A673 (cell line): ENCODE measurements at regions not wholly inside any gene's neighbourhood (a gene's known extent, or its start where the extent isn't known, plus 50 kb on each side); places are given as distances from the start of the nearest gene placed in this dataset.
A peak's percentile ranks its signal among the peaks of the same experiment; 100 is the strongest.

ENCODE experiments used
- BruUV-seq: library from RNA; stranded (reverse); fragments of 400-500 nt; replicated peaks from 2 replicates; lab custom pipeline; 2021; lab: Mats Ljungman, UMichigan
- CTCF ChIA-PET: fragments of 300-600 bp; sonication (Branson Sonifier 250); formaldehyde crosslinking; loops from one replicate; lab custom pipeline; 2022; ENCODE audit warnings: antibody characterized with exemption; lab: Charles Lee
- POLR2A ChIA-PET: fragments of 300-600 bp; sonication (Branson Sonifier 250); formaldehyde crosslinking; loops from one replicate; lab custom pipeline; 2022; ENCODE audit warnings: antibody characterized with exemption; ENCODE audit not compliant: low non-redundant PET; lab: Charles Lee
- DNase-seq: peaks from one replicate; pipeline ENCODE4 v3.0.0-alpha.2; 2015; ENCODE audit warnings: low spot score
- H3K27ac ChIP-seq: fragments of 200-600 bp; sonication (generic); 2 replicates; pipeline ENCODE4 v1.5.1; 2016; ENCODE audit warnings: mixed run types, low read depth, mild to moderate bottlenecking, mixed read lengths, antibody characterized with exemption, low read length; ENCODE audit not compliant: poor library complexity, severe bottlenecking
- H3K27me3 ChIP-seq: fragments of 200-600 bp; sonication (generic); replicated peaks from 2 replicates; pipeline ENCODE4 v1.6.1; 2017; ENCODE audit warnings: mixed run types, low read depth, mild to moderate bottlenecking, mixed read lengths, antibody characterized with exemption, low read length; ENCODE audit not compliant: insufficient read depth, poor library complexity
- H3K36me3 ChIP-seq: fragments of 200-600 bp; sonication (generic); 2 replicates; pipeline ENCODE4 v1.6.1; 2016; ENCODE audit warnings: mixed run types, mild to moderate bottlenecking, mixed read lengths, antibody characterized with exemption, low read length; ENCODE audit not compliant: insufficient read depth, poor library complexity, severe bottlenecking
- H3K4me1 ChIP-seq: fragments of 200-600 bp; sonication (generic); 2 replicates; pipeline ENCODE4 v1.6.1; 2017; ENCODE audit warnings: mixed run types, mild to moderate bottlenecking, mixed read lengths, antibody characterized with exemption, low read length; ENCODE audit not compliant: insufficient read depth, poor library complexity, severe bottlenecking
- H3K4me3 ChIP-seq: fragments of 200-600 bp; sonication (generic); 2 replicates; pipeline ENCODE4 v1.5.1; 2016; ENCODE audit warnings: low read depth, mixed run types, mild to moderate bottlenecking, mixed read lengths, low read length; ENCODE audit not compliant: poor library complexity, severe bottlenecking
- H3K9me3 ChIP-seq: fragments of 200-600 bp; sonication (generic); 2 replicates; pipeline ENCODE4 v1.6.1; 2016; ENCODE audit warnings: mixed run types, low read depth, mild to moderate bottlenecking, mixed read lengths, antibody characterized with exemption, low read length; ENCODE audit not compliant: poor library complexity, severe bottlenecking
- CTCF ChIP-seq: fragments of 300-800, 200-600 bp; sonication (generic); conservative IDR thresholded peaks from 2 replicates; pipeline ENCODE4 v1.5.1; 2017; ENCODE audit warnings: low read depth, mild to moderate bottlenecking, antibody characterized with exemption, low read length, moderate library complexity, mixed read lengths
- EZH2 ChIP-seq: fragments of 200-600 bp; sonication (generic); IDR thresholded peaks from 2 replicates; pipeline ENCODE4 v1.6.1; 2017; ENCODE audit warnings: borderline replicate concordance, low read depth, mild to moderate bottlenecking, mixed read lengths, antibody characterized with exemption, low read length; ENCODE audit not compliant: poor library complexity, severe bottlenecking
- intact Hi-C: fragments of 100-400 bp; cut with micrococcal nuclease; formaldehyde crosslinking; loops from one replicate; pipeline ENCODE4 v1.10.0; 2022; ENCODE audit not compliant: unreplicated experiment

DNA sequence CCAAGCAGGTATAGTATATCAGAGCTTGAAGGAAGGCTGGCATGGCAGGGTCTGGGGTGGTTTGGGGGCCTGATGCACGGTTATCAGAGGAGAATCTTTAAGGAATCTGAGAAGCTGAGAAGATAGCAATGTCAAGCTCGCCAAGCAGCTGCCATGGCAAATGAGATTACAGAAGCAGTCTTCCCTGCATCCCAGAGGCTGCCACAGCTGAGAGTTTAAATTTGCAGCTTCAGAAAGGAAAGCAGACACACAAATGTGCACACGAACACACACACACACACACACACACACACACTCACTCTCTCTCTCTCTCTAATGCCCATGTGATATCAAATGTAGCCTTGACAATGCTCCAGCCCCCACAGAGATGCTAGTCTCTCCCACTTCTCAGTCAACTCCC lies 79.0 kb upstream of the TNC start:
- no TSS peak for BruUV-seq
- no peak for DNase-seq
- no peak overlapping the region for H3K4me3 ChIP-seq
- no peaks in the 10 kb centered on the region for H3K27me3 ChIP-seq
- peaks cover 43% of the 10 kb centered on the region for H3K4me1 ChIP-seq
- intact Hi-C loops = no loop called here
- H3K36me3 ChIP-seq = no peaks in the 10 kb centered on the region
- POLR2A ChIA-PET = no interaction called here
- no peak for TF ChIP-seq EZH2
- TF ChIP-seq CTCF = no peak
- CTCF ChIA-PET = no interaction called here
- no peak overlapping the region for H3K27ac ChIP-seq
- H3K9me3 ChIP-seq = peaks cover 2% of the 10 kb centered on the region

DNA sequence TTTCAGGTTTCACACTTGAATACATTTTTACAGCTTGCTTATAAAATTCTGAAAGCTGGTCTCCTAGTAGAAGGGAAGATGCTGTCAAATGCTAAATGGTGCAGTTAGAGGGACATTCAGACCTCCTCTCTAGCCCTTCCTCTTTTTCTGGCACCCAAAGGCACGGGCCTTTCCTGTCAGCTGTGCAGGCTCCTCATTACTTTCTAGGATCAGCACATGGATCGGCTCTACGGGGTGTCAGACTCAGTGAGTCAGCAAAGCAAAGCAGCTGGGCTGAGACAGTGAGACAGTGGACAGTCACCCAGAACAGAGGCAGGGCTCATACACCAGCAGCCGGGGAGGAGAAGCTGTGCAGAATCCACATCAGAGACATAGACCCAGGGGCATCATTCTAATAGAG lies 80.0 kb upstream of the TNC start:
- Histone ChIP-seq H3K4me3 (no peak overlapping the region), H3K27me3 (no peaks in the 10 kb centered on the region), H3K36me3 (no peaks in the 10 kb centered on the region), H3K4me1 (peaks cover 43% of the 10 kb centered on the region), H3K27ac (peak overlapping the region; percentile 48), H3K9me3 (peaks cover 2% of the 10 kb centered on the region)
- TF ChIP-seq CTCF (no peak), EZH2 (no peak)
- peak; percentile 80 for DNase-seq
- intact Hi-C loops = no loop called here
- BruUV-seq = no TSS peak
- CTCF ChIA-PET = no interaction called here
- POLR2A ChIA-PET = no interaction called here

DNA sequence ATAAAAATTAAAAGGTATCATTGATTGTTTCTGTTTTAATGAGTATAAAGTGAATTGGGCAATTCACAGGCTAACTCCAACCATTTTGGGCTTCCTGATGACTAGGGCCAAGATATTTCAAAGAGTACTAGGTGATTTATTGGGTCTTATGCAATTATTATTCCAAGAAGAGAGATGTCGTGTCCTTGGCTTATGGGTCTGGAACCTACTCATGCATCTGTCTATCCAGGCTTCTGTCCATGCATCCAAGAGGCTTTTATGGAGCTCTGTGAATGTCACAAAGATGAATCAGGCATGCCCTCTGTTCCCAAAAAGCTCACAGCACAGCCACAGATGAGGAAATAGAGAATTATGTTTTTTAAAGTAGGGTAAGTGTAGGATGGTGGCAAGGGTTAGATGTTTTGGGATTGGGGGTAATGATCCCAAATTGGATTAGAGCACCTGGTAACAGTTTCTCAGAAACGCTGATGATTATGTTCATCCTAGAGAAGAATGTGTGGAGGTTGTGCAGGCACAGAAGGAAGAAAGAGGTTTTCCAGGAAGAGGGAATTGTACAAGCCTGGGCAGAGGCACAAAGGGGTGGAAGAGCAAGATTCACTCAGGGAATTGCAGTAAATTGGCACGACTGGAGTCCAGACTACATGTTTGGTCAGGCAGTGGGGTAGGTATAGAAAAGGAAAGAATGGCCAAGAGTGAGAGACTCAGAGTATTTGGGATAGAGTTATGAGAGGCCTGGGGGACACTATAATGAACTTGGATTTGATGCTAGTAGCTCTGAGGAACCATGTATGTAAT lies 83.0 kb upstream of the TNC start:
- H3K36me3 ChIP-seq = no peaks in the 10 kb centered on the region
- H3K27ac ChIP-seq = no peak overlapping the region
- H3K4me1 ChIP-seq = peaks cover 45% of the 10 kb centered on the region
- no TSS peak for BruUV-seq
- intact Hi-C loops = loop anchor here (5.0 kb wide), 1 partner anchor 84 kb away; the partner anchor contains the start of gene TNC
- TF ChIP-seq EZH2 (no peak), CTCF (no peak)
- no peaks in the 10 kb centered on the region for H3K9me3 ChIP-seq
- no peak overlapping the region for H3K4me3 ChIP-seq
- no peak for DNase-seq
- POLR2A ChIA-PET = no interaction called here
- no peaks in the 10 kb centered on the region for H3K27me3 ChIP-seq
- CTCF ChIA-PET = no interaction called here
